BJ (cell line): ENCODE measurements at regions not wholly inside any gene's neighbourhood (a gene's known extent, or its start where the extent isn't known, plus 50 kb on each side); places are given as distances from the start of the nearest gene placed in this dataset.
"Not testable (repeated sequence)": the region's sequence is repeated elsewhere in the genome, so short reads cannot be mapped to it uniquely, and the experiment has no call there.

Experiments used
- CTCF ChIA-PET: fragments of 350-600 bp; formaldehyde crosslinking; extraction: SDS; loops from one replicate; lab custom pipeline; 2021; ENCODE audit warnings: antibody characterized with exemption, inconsistent platforms; lab: Yijun Ruan, JAX
- POLR2A ChIA-PET: fragments of 300-600 bp; sonication (Branson Sonifier 250); formaldehyde crosslinking; extraction: SDS; loops from one replicate; lab custom pipeline; 2021; ENCODE audit warnings: antibody characterized with exemption; lab: Charles Lee
- DNase-seq: peaks from one replicate; pipeline ENCODE4 v3.0.0-alpha.2; 2011; ENCODE audit warnings: low read depth
- H3K27me3 ChIP-seq: 2 replicates; pipeline ENCODE4 v1.6.0; 2011; ENCODE audit warnings: low read length; ENCODE audit not compliant: control insufficient read depth, insufficient read depth
- H3K36me3 ChIP-seq: 2 replicates; pipeline ENCODE4 v1.5.1; 2011; ENCODE audit warnings: low read length; ENCODE audit not compliant: control insufficient read depth, insufficient read depth
- H3K4me3 ChIP-seq: 2 replicates; pipeline ENCODE4 v1.5.1; 2011; ENCODE audit warnings: low read depth, mild to moderate bottlenecking, control low read depth, low read length
- TF ChIP-seq, protein P1 (sequence below): IDR thresholded peaks from 2 replicates; pipeline ENCODE4 v1.5.1; 2011; ENCODE audit warnings: low read depth, mild to moderate bottlenecking, control low read depth, inconsistent platforms, low read length, moderate library complexity; ENCODE audit not compliant: insufficient read depth

- POLR2A ChIA-PET = no interaction called here
- Histone ChIP-seq H3K27me3 (no peaks in the 10 kb centered on the region), H3K4me3 (no peak overlapping the region), H3K36me3 (no peaks in the 10 kb centered on the region)
- CTCF ChIA-PET = interaction anchor here (2.8 kb wide), 1 partner anchor 17 kb away, joined by 8 read pairs; no protein-coding TSS in a partner anchor
- no peak for DNase-seq
- TF ChIP-seq, protein P1, sequence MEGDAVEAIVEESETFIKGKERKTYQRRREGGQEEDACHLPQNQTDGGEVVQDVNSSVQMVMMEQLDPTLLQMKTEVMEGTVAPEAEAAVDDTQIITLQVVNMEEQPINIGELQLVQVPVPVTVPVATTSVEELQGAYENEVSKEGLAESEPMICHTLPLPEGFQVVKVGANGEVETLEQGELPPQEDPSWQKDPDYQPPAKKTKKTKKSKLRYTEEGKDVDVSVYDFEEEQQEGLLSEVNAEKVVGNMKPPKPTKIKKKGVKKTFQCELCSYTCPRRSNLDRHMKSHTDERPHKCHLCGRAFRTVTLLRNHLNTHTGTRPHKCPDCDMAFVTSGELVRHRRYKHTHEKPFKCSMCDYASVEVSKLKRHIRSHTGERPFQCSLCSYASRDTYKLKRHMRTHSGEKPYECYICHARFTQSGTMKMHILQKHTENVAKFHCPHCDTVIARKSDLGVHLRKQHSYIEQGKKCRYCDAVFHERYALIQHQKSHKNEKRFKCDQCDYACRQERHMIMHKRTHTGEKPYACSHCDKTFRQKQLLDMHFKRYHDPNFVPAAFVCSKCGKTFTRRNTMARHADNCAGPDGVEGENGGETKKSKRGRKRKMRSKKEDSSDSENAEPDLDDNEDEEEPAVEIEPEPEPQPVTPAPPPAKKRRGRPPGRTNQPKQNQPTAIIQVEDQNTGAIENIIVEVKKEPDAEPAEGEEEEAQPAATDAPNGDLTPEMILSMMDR = no peak
Observed at GRCh38 chr9:100731038-100731556, 153.2 kb downstream of the CAVIN4 start.

GRCh38 chr9:100731557-100731956, 153.7 kb downstream of the CAVIN4 start:
- no peaks in the 10 kb centered on the region for H3K36me3 ChIP-seq
- TF ChIP-seq, protein P1 = no peak
- H3K4me3 ChIP-seq = no peak overlapping the region
- no peaks in the 10 kb centered on the region for H3K27me3 ChIP-seq
- ChIA-PET POLR2A (no interaction called here), CTCF (interaction anchor here (2.8 kb wide), 1 partner anchor 18 kb away, joined by 8 read pairs; no protein-coding TSS in a partner anchor)
- no peak for DNase-seq

DNA sequence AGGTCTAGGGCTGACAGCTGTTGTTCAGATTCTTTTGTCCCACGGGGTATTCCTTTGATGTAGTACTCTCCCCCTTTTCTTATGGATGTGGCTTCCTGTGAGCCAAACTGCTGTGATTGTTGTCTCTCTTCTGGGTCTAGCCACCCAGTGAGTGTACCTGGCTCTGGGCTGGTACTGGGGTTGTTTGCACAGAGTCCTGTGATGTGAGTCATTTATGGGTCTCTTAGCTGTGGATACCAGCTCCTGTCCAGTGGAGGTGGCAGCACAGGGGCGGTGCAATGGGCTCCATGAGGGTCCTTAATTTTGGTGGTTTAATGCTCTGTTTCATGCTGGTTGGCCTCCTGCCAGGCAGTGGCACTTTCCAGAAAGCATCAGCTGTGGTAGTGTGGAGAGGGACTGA, 161.3 kb downstream of the CAVIN4 start:
- no peaks in the 10 kb centered on the region for H3K27me3 ChIP-seq
- H3K4me3 ChIP-seq = no peak overlapping the region
- CTCF ChIA-PET = no interaction called here
- TF ChIP-seq, protein P1 = no peak
- no peak for DNase-seq
- H3K36me3 ChIP-seq = no peaks in the 10 kb centered on the region
- POLR2A ChIA-PET = no interaction called here

DNA sequence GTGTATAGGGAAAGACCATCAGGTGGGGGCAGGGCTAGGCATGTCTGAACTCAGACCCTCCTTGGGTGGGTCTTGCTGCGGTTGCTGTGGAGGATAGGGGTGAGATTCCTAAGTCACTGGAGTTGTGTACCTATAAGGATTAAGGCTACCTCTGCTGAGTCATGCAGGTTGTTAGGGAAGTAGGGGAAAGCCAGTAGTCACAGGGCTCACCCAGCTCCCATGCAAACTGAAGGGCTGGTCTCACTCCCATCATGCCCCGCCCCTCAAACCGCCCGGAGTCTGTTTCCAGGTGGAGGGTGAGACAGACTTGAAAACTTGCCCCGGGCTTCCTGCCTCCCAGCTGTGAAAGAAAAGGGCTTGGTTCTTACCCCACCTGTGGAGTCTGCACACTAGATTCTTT, 161.8 kb downstream of the CAVIN4 start:
- ChIA-PET CTCF (no interaction called here), POLR2A (no interaction called here)
- no peaks in the 10 kb centered on the region for H3K36me3 ChIP-seq
- DNase-seq = no peak
- TF ChIP-seq, protein P1 = no peak
- H3K4me3 ChIP-seq = no peak overlapping the region
- H3K27me3 ChIP-seq = no peaks in the 10 kb centered on the region

- H3K27me3 ChIP-seq, CTCF ChIA-PET, H3K36me3 ChIP-seq, POLR2A ChIA-PET, DNase-seq, H3K4me3 ChIP-seq: not testable (repeated sequence)
Observed at GRCh38 chr9:100748930-100749329, 171.1 kb downstream of the CAVIN4 start.

GRCh38 chr9:100756217-100756616, 178.3 kb downstream of the CAVIN4 start:
- H3K4me3 ChIP-seq = no peak overlapping the region
- ChIA-PET CTCF (no interaction called here), POLR2A (no interaction called here)
- no peak for DNase-seq
- H3K36me3 ChIP-seq = no peaks in the 10 kb centered on the region
- no peaks in the 10 kb centered on the region for H3K27me3 ChIP-seq
- TF ChIP-seq, protein P1 = no peak
